H9 (cell line): ENCODE measurements at regions not wholly inside any gene's neighbourhood (a gene's known extent, or its start where the extent isn't known, plus 50 kb on each side); places are given as distances from the start of the nearest gene placed in this dataset.

ENCODE experiments used
- DNase-seq: peaks from one replicate; pipeline ENCODE4 v3.0.0-alpha.2; 2017
- H2AFZ ChIP-seq: one replicate; pipeline ENCODE4 v1.6.1; 2013; ENCODE audit warnings: mild to moderate bottlenecking, low read length, control low read depth, moderate library complexity
- H2AK5ac ChIP-seq: 2 replicates; pipeline ENCODE4 v1.6.1; 2013; ENCODE audit warnings: low read length, control low read depth, mixed read lengths; ENCODE audit not compliant: insufficient read length
- H2BK120ac ChIP-seq: one replicate; pipeline ENCODE4 v1.6.1; 2013; ENCODE audit warnings: low read depth, mild to moderate bottlenecking, low read length, control low read depth, inconsistent platforms; ENCODE audit not compliant: poor library complexity, severe bottlenecking
- H2BK12ac ChIP-seq: 2 replicates; pipeline ENCODE4 v1.6.1; 2013; ENCODE audit warnings: low read length, control low read depth, mixed read lengths, low read depth; ENCODE audit not compliant: insufficient read length
- H2BK15ac ChIP-seq: 2 replicates; pipeline ENCODE4 v1.6.1; 2013; ENCODE audit warnings: low read depth, low read length, control low read depth
- H2BK20ac ChIP-seq: one replicate; pipeline ENCODE4 v1.6.1; 2013; ENCODE audit warnings: low read depth, mild to moderate bottlenecking, low read length, control low read depth, inconsistent platforms; ENCODE audit not compliant: poor library complexity, severe bottlenecking
- H2BK5ac ChIP-seq: 2 replicates; pipeline ENCODE4 v1.6.1; 2013; ENCODE audit warnings: low read length, control low read depth, mixed read lengths; ENCODE audit not compliant: insufficient read length
- H3K14ac ChIP-seq: 2 replicates; pipeline ENCODE4 v1.6.1; 2013; ENCODE audit warnings: low read length, control low read depth; ENCODE audit not compliant: insufficient read depth
- H3K18ac ChIP-seq: 2 replicates; pipeline ENCODE4 v1.6.1; 2013; ENCODE audit warnings: low read depth, mild to moderate bottlenecking, mixed read lengths, low read length, control low read depth; ENCODE audit not compliant: insufficient read length
- H3K23ac ChIP-seq: 2 replicates; pipeline ENCODE4 v1.6.1; 2013; ENCODE audit warnings: low read length, control low read depth, mixed read lengths, low read depth; ENCODE audit not compliant: insufficient read length
- H3K23me2 ChIP-seq: 2 replicates; pipeline ENCODE4 v1.6.1; 2013; ENCODE audit warnings: low read depth, mild to moderate bottlenecking, mixed read lengths, low read length, control low read depth; ENCODE audit not compliant: insufficient read length, poor library complexity, severe bottlenecking
- H3K27ac ChIP-seq: 2 replicates; pipeline ENCODE4 v1.5.1; 2013; ENCODE audit warnings: low read length, control low read depth, mixed read lengths, low read depth; ENCODE audit not compliant: insufficient read length
- H3K27me3 ChIP-seq: 2 replicates; pipeline ENCODE4 v1.6.1; 2013; ENCODE audit warnings: low read length, control low read depth, inconsistent platforms; ENCODE audit not compliant: insufficient read depth
- H3K4ac ChIP-seq: 2 replicates; pipeline ENCODE4 v1.6.1; 2013; ENCODE audit warnings: low read depth, mild to moderate bottlenecking, control low read depth, inconsistent platforms, low read length, moderate library complexity
- H3K4me1 ChIP-seq: 2 replicates; pipeline ENCODE4 v1.6.1; 2013; ENCODE audit warnings: low read length, control low read depth, inconsistent platforms; ENCODE audit not compliant: insufficient read depth
- H3K4me2 ChIP-seq: 2 replicates; pipeline ENCODE4 v1.6.1; 2013; ENCODE audit warnings: low read length, control low read depth, mixed read lengths; ENCODE audit not compliant: insufficient read length, insufficient read depth
- H3K56ac ChIP-seq: 2 replicates; pipeline ENCODE4 v1.6.1; 2013; ENCODE audit warnings: low read depth, mild to moderate bottlenecking, mixed read lengths, low read length, control low read depth; ENCODE audit not compliant: insufficient read length
- H3K79me1 ChIP-seq: 2 replicates; pipeline ENCODE4 v1.6.1; 2013; ENCODE audit warnings: low read depth, mild to moderate bottlenecking, moderate library complexity, low read length, control low read depth, inconsistent platforms; ENCODE audit not compliant: insufficient read depth, poor library complexity, severe bottlenecking
- H3K79me2 ChIP-seq: 2 replicates; pipeline ENCODE4 v1.6.1; 2013; ENCODE audit warnings: low read length, control low read depth, inconsistent platforms; ENCODE audit not compliant: insufficient read depth
- H3K9ac ChIP-seq: 2 replicates; pipeline ENCODE4 v1.6.1; 2013; ENCODE audit warnings: low read length, control low read depth, mixed read lengths; ENCODE audit not compliant: insufficient read length; ENCODE audit errors: extremely low read depth
- H3K9me3 ChIP-seq: one replicate; pipeline ENCODE4 v1.6.1; 2013; ENCODE audit warnings: low read depth, low read length, inconsistent platforms; ENCODE audit not compliant: control insufficient read depth
- H3T11ph ChIP-seq: one replicate; pipeline ENCODE4 v1.6.1; 2013; ENCODE audit warnings: mild to moderate bottlenecking, low read length, control low read depth, inconsistent platforms
- H4K20me1 ChIP-seq: one replicate; pipeline ENCODE4 v1.6.1; 2013; ENCODE audit not compliant: control insufficient read depth, insufficient read length, insufficient read depth
- H4K5ac ChIP-seq: 2 replicates; pipeline ENCODE4 v1.6.1; 2013; ENCODE audit warnings: low read depth, mild to moderate bottlenecking, mixed read lengths, low read length, control low read depth; ENCODE audit not compliant: insufficient read length
- H4K8ac ChIP-seq: replicated peaks from 2 replicates; pipeline ENCODE4 v1.6.1; 2013; ENCODE audit warnings: low read length, control low read depth, mixed read lengths, low read depth; ENCODE audit not compliant: insufficient read length
- H4K91ac ChIP-seq: 2 replicates; pipeline ENCODE4 v1.6.1; 2013; ENCODE audit warnings: low read depth, mild to moderate bottlenecking, moderate library complexity, mixed read lengths, low read length, control low read depth; ENCODE audit not compliant: insufficient read length
- H3K27ac Mint-ChIP-seq, 3 experiments: 2 replicates in 2 of 3; 3 replicates in 1 of 3; pipeline ENCODE4 v1.8.0; 2020 to 2021; ENCODE audit warnings: mixed read lengths in 3 of 3, mild to moderate bottlenecking in 1 of 3, moderate library complexity in 1 of 3
- H3K27me3 Mint-ChIP-seq: 2 replicates; pipeline ENCODE4 v1.8.0; 2021; ENCODE audit warnings: low read depth, mild to moderate bottlenecking, moderate library complexity, mixed read lengths
- H3K36me3 Mint-ChIP-seq, 3 experiments: 2 replicates in 2 of 3; 3 replicates in 1 of 3; pipeline ENCODE4 v1.8.0; 2020 to 2021; ENCODE audit warnings: low read depth in 3 of 3, mixed read lengths in 3 of 3; ENCODE audit not compliant: insufficient read depth in 1 of 3
- H3K4me1 Mint-ChIP-seq, 2 experiments: 2 replicates each; pipeline ENCODE4 v1.8.0; 2020; ENCODE audit warnings: mixed read lengths in 2 of 2
- H3K4me3 Mint-ChIP-seq, 2 experiments: 2 replicates in 1 of 2; 3 replicates in 1 of 2; pipeline ENCODE4 v1.8.0; 2020 to 2021; ENCODE audit warnings: mild to moderate bottlenecking in 2 of 2, mixed read lengths in 2 of 2, moderate library complexity in 1 of 2
- H3K9me3 Mint-ChIP-seq, 2 experiments: 2 replicates in 1 of 2; 3 replicates in 1 of 2; pipeline ENCODE4 v1.8.0; 2020; ENCODE audit warnings: mild to moderate bottlenecking in 2 of 2, mixed read lengths in 2 of 2, moderate library complexity in 1 of 2
- CTCF ChIP-seq: fragments of 200-600 bp; sonication (generic); conservative IDR thresholded peaks from 3 replicates; pipeline ENCODE4 v1.8.0; 2021; ENCODE audit warnings: antibody characterized with exemption, mild to moderate bottlenecking
- WGBS: extraction: QIAGEN DNeasy Blood & Tissue Kit; methylation state at CpG from one replicate; pipeline ENCODE4 v1.1.7; 2013; ENCODE audit warnings: missing lambda C conversion rate, low lambda C conversion rate, mixed read lengths; ENCODE audit not compliant: insufficient read length; ENCODE audit errors: extremely low coverage; 5-methylcytosine and 5-hydroxymethylcytosine counted together

- Mint-ChIP-seq H3K27ac (no peak overlapping the region), H3K36me3 (peaks cover 7 to 17% (median 8%) of the 10 kb centered on the region in 3 experiments), H3K4me3 (no peak overlapping the region), H3K4me1 (peaks cover 4 to 18% of the 10 kb centered on the region in 2 experiments), H3K9me3 (peaks cover 16 to 18% of the 10 kb centered on the region in 2 experiments; a peak in 4 of 5 replicates), H3K27me3 (peaks cover 25% of the 10 kb centered on the region)
- Histone ChIP-seq H3K79me2 (no peaks in the 10 kb centered on the region), H3K23ac (no peak overlapping the region), H3K18ac (no peak overlapping the region), H4K20me1 (no peaks in the 10 kb centered on the region), H3T11ph (no peak overlapping the region), H4K5ac (no peak overlapping the region), H3K56ac (no peak overlapping the region), H4K8ac (no peak overlapping the region), H3K27me3 (no peaks in the 10 kb centered on the region), H3K14ac (no peak overlapping the region), H2AK5ac (no peak overlapping the region), H3K4ac (no peak overlapping the region), H3K4me2 (no peak overlapping the region), H3K23me2 (no peaks in the 10 kb centered on the region), H4K91ac (no peak overlapping the region), H2AFZ (no peak overlapping the region), H2BK120ac (no peak overlapping the region), H3K79me1 (no peaks in the 10 kb centered on the region), H2BK12ac (no peak overlapping the region), H3K9me3 (no peaks in the 10 kb centered on the region), H2BK5ac (no peak overlapping the region), H3K4me1 (no peaks in the 10 kb centered on the region; the same call in 1 of the 2 replicates), H3K9ac (no peak overlapping the region), H2BK15ac (no peak overlapping the region), H2BK20ac (no peak overlapping the region), H3K27ac (no peak overlapping the region)
- TF ChIP-seq CTCF, result no peak
- no CpG with 5 or more reads among the region's 7 CpGs for whole genome bisulfite sequencing
- DNase-seq, result no peak
Measured at GRCh38 chr12:131239384-131240094, 285.8 kb downstream of the ADGRD1 start.
